ENCODE measurements at regions not wholly inside any gene's neighbourhood (a gene's known extent, or its start where the extent isn't known, plus 50 kb on each side); places are given as distances from the start of the nearest gene placed in this dataset.

- DNase-seq (ENCODE audit: low read depth), result no peak
- no peak overlapping the region for H3K4me3 ChIP-seq (ENCODE audit: low read depth, low read length)
- no peak for TF ChIP-seq CTCF (IDR thresholded peaks at IDR 0.05; ENCODE audit: insufficient read depth, low read length)
Observed at GRCh38 chr15:93299675-93300074, 210.7 kb upstream of the RGMA start.

GRCh38 chr15:93298901-93299300 lies 209.9 kb upstream of the RGMA start:
- no peak for TF ChIP-seq CTCF (IDR thresholded peaks at IDR 0.05; ENCODE audit: insufficient read depth, low read length)
- no peak for DNase-seq (ENCODE audit: low read depth)
- no peak overlapping the region for H3K4me3 ChIP-seq (ENCODE audit: low read depth, low read length)

- DNase-seq (ENCODE audit: low read depth), result no peak
- no peak for TF ChIP-seq CTCF (IDR thresholded peaks at IDR 0.05; ENCODE audit: insufficient read depth, low read length)
- H3K4me3 ChIP-seq (ENCODE audit: low read depth, low read length), result no peak overlapping the region
Observed at GRCh38 chr15:93296759-93297500, 207.9 kb upstream of the RGMA start.

- no peak for DNase-seq (ENCODE audit: low read depth)
- no peak overlapping the region for H3K4me3 ChIP-seq (ENCODE audit: low read depth, low read length)
- no peak for TF ChIP-seq CTCF (IDR thresholded peaks at IDR 0.05; ENCODE audit: insufficient read depth, low read length)
Observed at GRCh38 chr15:93294896-93295295, 205.9 kb upstream of the RGMA start.

- no peak overlapping the region for H3K4me3 ChIP-seq (ENCODE audit: low read depth, low read length)
- TF ChIP-seq CTCF (IDR thresholded peaks at IDR 0.05; ENCODE audit: insufficient read depth, low read length), result no peak
- no peak for DNase-seq (ENCODE audit: low read depth)
Observed at GRCh38 chr15:93294066-93294465, 205.1 kb upstream of the RGMA start.

GRCh38 chr15:93291380-93291779 lies 202.4 kb upstream of the RGMA start:
- DNase-seq (ENCODE audit: low read depth), result no peak
- no peak overlapping the region for H3K4me3 ChIP-seq (ENCODE audit: low read depth, low read length)
- TF ChIP-seq CTCF (IDR thresholded peaks at IDR 0.05; ENCODE audit: insufficient read depth, low read length), result no peak

GRCh38 chr15:93290618-93290946 lies 201.6 kb upstream of the RGMA start:
- TF ChIP-seq CTCF (IDR thresholded peaks at IDR 0.05; ENCODE audit: insufficient read depth, low read length), result no peak
- no peak for DNase-seq (ENCODE audit: low read depth)
- no peak overlapping the region for H3K4me3 ChIP-seq (ENCODE audit: low read depth, low read length)
